ENCODE measurements at regions not wholly inside any gene's neighbourhood (a gene's known extent, or its start where the extent isn't known, plus 50 kb on each side); places are given as distances from the start of the nearest gene placed in this dataset.
"Not testable (repeated sequence)": the region's sequence is repeated elsewhere in the genome, so short reads cannot be mapped to it uniquely, and the experiment has no call there.

- DNase-seq (ENCODE audit: low read depth), result not testable (repeated sequence)
These were observed 127.0 kb upstream of the NBPF11 start for GRCh38 chr1:148279002-148279542.

- DNase-seq (ENCODE audit: low read depth), result peak; percentile 9
These were observed 125.8 kb upstream of the NBPF11 start for GRCh38 chr1:148277865-148278279.

- DNase-seq (ENCODE audit: low read depth), result not testable (repeated sequence)
These were observed 115.0 kb upstream of the NBPF11 start for GRCh38 chr1:148267066-148267465.

GRCh38 chr1:148264374-148265276, 112.5 kb upstream of the NBPF11 start:
- no peak for DNase-seq (ENCODE audit: low read depth)

GRCh38 chr1:148263906-148264255, 111.8 kb upstream of the NBPF11 start:
- DNase-seq (ENCODE audit: low read depth), result no peak

- peak; percentile 68 for DNase-seq (ENCODE audit: low read depth)
These were observed 111.2 kb upstream of the NBPF11 start for GRCh38 chr1:148263128-148263905.

GRCh38 chr1:148261684-148262083, 109.6 kb upstream of the NBPF11 start:
- not testable (repeated sequence) for DNase-seq (ENCODE audit: low read depth)

- DNase-seq (ENCODE audit: low read depth), result not testable (repeated sequence)
These were observed 105.8 kb upstream of the NBPF11 start for GRCh38 chr1:148257886-148258285.

- peak; percentile 21 for DNase-seq (ENCODE audit: low read depth)
These were observed 102.7 kb upstream of the NBPF11 start for GRCh38 chr1:148254611-148255429.

- DNase-seq (ENCODE audit: low read depth), result not testable (repeated sequence)
These were observed 101.7 kb upstream of the NBPF11 start for GRCh38 chr1:148253808-148254207.

- not testable (repeated sequence) for DNase-seq (ENCODE audit: low read depth)
These were observed 96.7 kb upstream of the NBPF11 start for GRCh38 chr1:148248798-148249197.

GRCh38 chr1:148246258-148246861, 94.3 kb upstream of the NBPF11 start:
- DNase-seq (ENCODE audit: low read depth), result not testable (repeated sequence)

- not testable (repeated sequence) for DNase-seq (ENCODE audit: low read depth)
These were observed 93.8 kb upstream of the NBPF11 start for GRCh38 chr1:148245843-148246242.

GRCh38 chr1:148245443-148245842, 93.4 kb upstream of the NBPF11 start:
- DNase-seq (ENCODE audit: low read depth), result not testable (repeated sequence)

GRCh38 chr1:148233250-148233649, 81.2 kb upstream of the NBPF11 start:
- not testable (repeated sequence) for DNase-seq (ENCODE audit: low read depth)

GRCh38 chr1:148228846-148229245, 76.8 kb upstream of the NBPF11 start:
- not testable (repeated sequence) for DNase-seq (ENCODE audit: low read depth)

GRCh38 chr1:148222399-148223159, 70.5 kb upstream of the NBPF11 start:
- DNase-seq (ENCODE audit: low read depth), result not testable (repeated sequence)

GRCh38 chr1:148221593-148221992, 69.5 kb upstream of the NBPF11 start:
- DNase-seq (ENCODE audit: low read depth), result not testable (repeated sequence)

GRCh38 chr1:148219229-148219628, 67.1 kb upstream of the NBPF11 start:
- DNase-seq (ENCODE audit: low read depth), result not testable (repeated sequence)

- not testable (repeated sequence) for DNase-seq (ENCODE audit: low read depth)
These were observed 59.1 kb upstream of the NBPF11 start for GRCh38 chr1:148211191-148211590.
